Activated naive CD8-positive, alpha-beta T cell treated with anti-CD3 and anti-CD28 coated beads, Interleukin-2, amount 50 U/mL, for 24 hours (primary cell): ENCODE measurements at regions not wholly inside any gene's neighbourhood (a gene's known extent, or its start where the extent isn't known, plus 50 kb on each side); places are given as distances from the start of the nearest gene placed in this dataset.
"Not testable (repeated sequence)": the region's sequence is repeated elsewhere in the genome, so short reads cannot be mapped to it uniquely, and the experiment has no call there.

Experiments used
- ATAC-seq: fragments of 150-1000 bp; cut with Tn5 transposase; one replicate; pipeline ENCODE4 v1.10.0; 2021
- DNase-seq: peaks from one replicate; pipeline ENCODE4 v3.0.0; 2021
- H3K27ac Mint-ChIP-seq: one replicate; pipeline ENCODE4 v1.8.0; 2021; ENCODE audit warnings: mild to moderate bottlenecking, mixed read lengths
- H3K27me3 Mint-ChIP-seq: one replicate; pipeline ENCODE4 v1.8.0; 2021; ENCODE audit warnings: mixed read lengths
- H3K36me3 Mint-ChIP-seq: one replicate; pipeline ENCODE4 v1.8.0; 2021; ENCODE audit warnings: low read depth, mixed read lengths
- H3K4me1 Mint-ChIP-seq: one replicate; pipeline ENCODE4 v1.8.0; 2021; ENCODE audit warnings: mixed read lengths
- H3K4me3 Mint-ChIP-seq: one replicate; pipeline ENCODE4 v1.8.0; 2021; ENCODE audit warnings: mild to moderate bottlenecking, moderate library complexity, mixed read lengths
- H3K9me3 Mint-ChIP-seq: one replicate; pipeline ENCODE4 v1.8.0; 2021; ENCODE audit warnings: mixed read lengths

GRCh38 chr3:196133869-196134268 lies 52.0 kb upstream of the TFRC start:
- not testable (repeated sequence) for H3K4me1 Mint-ChIP-seq, H3K36me3 Mint-ChIP-seq, H3K4me3 Mint-ChIP-seq, H3K27me3 Mint-ChIP-seq, DNase-seq, H3K9me3 Mint-ChIP-seq, H3K27ac Mint-ChIP-seq, ATAC-seq

GRCh38 chr3:196131921-196132320 lies 50.0 kb upstream of the TFRC start:
- DNase-seq (no peak), ATAC-seq (no peak)
- H3K9me3 Mint-ChIP-seq: no peaks in the 10 kb centered on the region
- H3K36me3 Mint-ChIP-seq: no peaks in the 10 kb centered on the region
- H3K27ac Mint-ChIP-seq: no peak overlapping the region
- no peaks in the 10 kb centered on the region for H3K27me3 Mint-ChIP-seq
- no peak overlapping the region for H3K4me3 Mint-ChIP-seq
- H3K4me1 Mint-ChIP-seq: peaks cover 9% of the 10 kb centered on the region
